Central memory CD8-positive, alpha-beta T cell (primary cell): ENCODE measurements at regions not wholly inside any gene's neighbourhood (a gene's known extent, or its start where the extent isn't known, plus 50 kb on each side); places are given as distances from the start of the nearest gene placed in this dataset.
"Not testable (repeated sequence)": the region's sequence is repeated elsewhere in the genome, so short reads cannot be mapped to it uniquely, and the experiment has no call there.

Source experiments
- ATAC-seq: fragments of 150-1000 bp; cut with Tn5 transposase; replicated peaks from 2 replicates; pipeline ENCODE4 v1.10.0; 2022; ENCODE audit warnings: mild to moderate bottlenecking, moderate FRiP score, moderate number of reproducible peaks; ENCODE audit not compliant: poor library complexity, severe bottlenecking; ENCODE audit errors: extremely low read depth
- DNase-seq, 2 donors: peaks; one replicate each; pipeline ENCODE4 v3.0.0; 2021; ENCODE audit warnings: low spot score in 2 of 2
- H3K27ac Mint-ChIP-seq: one replicate; pipeline ENCODE4 v1.8.0; 2022; ENCODE audit warnings: low read depth, mild to moderate bottlenecking, moderate library complexity, mixed read lengths
- H3K27me3 Mint-ChIP-seq: one replicate; pipeline ENCODE4 v1.8.0; 2022; ENCODE audit warnings: mixed read lengths
- H3K36me3 Mint-ChIP-seq: one replicate; pipeline ENCODE4 v1.8.0; 2022; ENCODE audit warnings: mild to moderate bottlenecking, moderate library complexity, mixed read lengths; ENCODE audit not compliant: insufficient read depth
- H3K4me1 Mint-ChIP-seq: one replicate; pipeline ENCODE4 v1.8.0; 2022; ENCODE audit warnings: mixed read lengths
- H3K4me3 Mint-ChIP-seq: one replicate; pipeline ENCODE4 v1.8.0; 2022; ENCODE audit warnings: mild to moderate bottlenecking, moderate library complexity, mixed read lengths
- H3K9me3 Mint-ChIP-seq: one replicate; pipeline ENCODE4 v1.8.0; 2022; ENCODE audit warnings: mixed read lengths

GRCh38 chr16:7887316-7887715 lies 554.7 kb downstream of the RBFOX1 start:
- peaks cover 2% of the 10 kb centered on the region for H3K36me3 Mint-ChIP-seq
- peaks cover 21% of the 10 kb centered on the region for H3K9me3 Mint-ChIP-seq

GRCh38 chr16:7871979-7872378 lies 539.3 kb downstream of the RBFOX1 start:
- DNase-seq: no peak
- Mint-ChIP-seq H3K27ac (no peak overlapping the region), H3K4me1 (no peaks in the 10 kb centered on the region), H3K27me3 (no peaks in the 10 kb centered on the region), H3K9me3 (peaks cover 15% of the 10 kb centered on the region), H3K36me3 (peaks cover 2% of the 10 kb centered on the region), H3K4me3 (no peak overlapping the region)
- no peak for ATAC-seq

More at GRCh38 chr16:7887316-7887715, 554.7 kb downstream of the RBFOX1 start:
- Mint-ChIP-seq H3K4me3 (no peak overlapping the region), H3K27ac (no peak overlapping the region), H3K27me3 (no peaks in the 10 kb centered on the region), H3K4me1 (no peaks in the 10 kb centered on the region)
- DNase-seq (no peak), ATAC-seq (no peak)

- Mint-ChIP-seq H3K27me3 (no peaks in the 10 kb centered on the region), H3K9me3 (peaks cover 13% of the 10 kb centered on the region), H3K27ac (no peak overlapping the region), H3K36me3 (peaks cover 2% of the 10 kb centered on the region), H3K4me3 (no peak overlapping the region), H3K4me1 (no peaks in the 10 kb centered on the region)
- no peak for DNase-seq
- no peak for ATAC-seq
Observed at GRCh38 chr16:7871371-7871770, 538.7 kb downstream of the RBFOX1 start.

GRCh38 chr16:7867831-7868230 lies 535.2 kb downstream of the RBFOX1 start:
- no peak overlapping the region for H3K4me3 Mint-ChIP-seq
- no peaks in the 10 kb centered on the region for H3K27me3 Mint-ChIP-seq
- ATAC-seq (no peak), DNase-seq (no peak)
- H3K4me1 Mint-ChIP-seq: no peaks in the 10 kb centered on the region
- peaks cover 2% of the 10 kb centered on the region for H3K36me3 Mint-ChIP-seq
- H3K27ac Mint-ChIP-seq: no peak overlapping the region
- H3K9me3 Mint-ChIP-seq: peaks cover 17% of the 10 kb centered on the region

- no peak overlapping the region for H3K4me3 Mint-ChIP-seq
- DNase-seq: no peak
- peaks cover 11% of the 10 kb centered on the region for H3K9me3 Mint-ChIP-seq
- no peak for ATAC-seq
- H3K36me3 Mint-ChIP-seq: peaks cover 2% of the 10 kb centered on the region
- no peaks in the 10 kb centered on the region for H3K27me3 Mint-ChIP-seq
- no peak overlapping the region for H3K27ac Mint-ChIP-seq
- H3K4me1 Mint-ChIP-seq: no peaks in the 10 kb centered on the region
Observed at GRCh38 chr16:7866144-7866543, 533.5 kb downstream of the RBFOX1 start.

GRCh38 chr16:7865393-7865792 lies 532.7 kb downstream of the RBFOX1 start:
- not testable (repeated sequence) for H3K27ac Mint-ChIP-seq

GRCh38 chr16:7861891-7862582 lies 529.4 kb downstream of the RBFOX1 start:
- Mint-ChIP-seq H3K27ac (no peak overlapping the region), H3K36me3 (no peaks in the 10 kb centered on the region), H3K27me3 (no peaks in the 10 kb centered on the region), H3K4me1 (no peaks in the 10 kb centered on the region), H3K4me3 (no peak overlapping the region), H3K9me3 (peaks cover 17% of the 10 kb centered on the region)
- no peak for DNase-seq
- no peak for ATAC-seq

More at GRCh38 chr16:7865393-7865792, 532.7 kb downstream of the RBFOX1 start:
- not testable (repeated sequence) for DNase-seq, H3K9me3 Mint-ChIP-seq, H3K27me3 Mint-ChIP-seq, H3K4me1 Mint-ChIP-seq, H3K4me3 Mint-ChIP-seq, ATAC-seq, H3K36me3 Mint-ChIP-seq

DNA sequence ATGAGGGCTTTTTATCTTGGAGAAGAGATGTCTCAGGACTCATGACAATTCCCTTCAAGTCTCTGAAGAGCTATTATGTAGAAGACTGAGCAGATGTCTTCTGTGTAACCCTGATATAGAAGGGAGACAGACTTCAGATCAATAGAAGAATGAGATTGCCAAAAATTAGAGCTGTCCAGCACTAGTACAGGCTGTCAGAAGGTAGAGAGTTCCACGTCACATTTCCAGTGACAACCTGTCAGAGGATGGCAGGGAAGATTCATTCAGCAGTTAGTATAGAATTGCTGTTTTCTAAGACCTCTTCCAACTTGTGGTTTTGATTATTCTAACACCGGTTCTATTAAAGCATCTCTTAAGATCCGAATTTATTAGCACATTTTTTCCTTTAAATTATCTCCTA lies 520.6 kb downstream of the RBFOX1 start:
- Mint-ChIP-seq H3K9me3 (peaks cover 32% of the 10 kb centered on the region), H3K4me3 (no peak overlapping the region), H3K4me1 (no peaks in the 10 kb centered on the region), H3K27ac (no peak overlapping the region), H3K36me3 (no peaks in the 10 kb centered on the region), H3K27me3 (no peaks in the 10 kb centered on the region)
- no peak for DNase-seq
- ATAC-seq: no peak

- Mint-ChIP-seq H3K9me3 (peaks cover 30% of the 10 kb centered on the region), H3K4me3 (no peak overlapping the region), H3K4me1 (no peaks in the 10 kb centered on the region), H3K27ac (no peak overlapping the region), H3K36me3 (no peaks in the 10 kb centered on the region), H3K27me3 (no peaks in the 10 kb centered on the region)
- no peak for DNase-seq
- ATAC-seq: no peak
Observed at GRCh38 chr16:7849841-7850240, 517.2 kb downstream of the RBFOX1 start.

DNA sequence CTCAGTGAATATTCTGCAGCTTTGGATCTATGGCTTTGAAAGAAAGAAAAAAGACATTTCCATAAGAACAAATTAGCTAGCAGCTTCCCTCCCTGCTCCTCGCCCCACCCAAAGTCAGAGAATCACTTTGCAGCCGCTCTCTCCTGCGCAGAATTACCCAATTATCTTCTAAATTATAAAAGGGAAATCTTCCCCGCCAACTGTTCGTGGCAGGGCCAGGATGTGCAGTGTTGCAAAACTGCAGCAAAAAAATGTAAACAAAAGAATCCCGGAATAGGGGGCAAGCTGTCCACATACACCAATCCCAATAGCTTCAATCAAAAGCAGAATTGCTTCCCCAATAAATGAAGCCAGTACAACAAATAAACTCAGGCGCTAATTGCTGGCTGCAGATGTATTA lies 510.6 kb downstream of the RBFOX1 start:
- H3K36me3 Mint-ChIP-seq: no peaks in the 10 kb centered on the region
- H3K27ac Mint-ChIP-seq: no peak overlapping the region
- H3K27me3 Mint-ChIP-seq: no peaks in the 10 kb centered on the region
- H3K4me3 Mint-ChIP-seq: no peak overlapping the region
- no peaks in the 10 kb centered on the region for H3K4me1 Mint-ChIP-seq
- DNase-seq (no peak), ATAC-seq (no peak)
- peaks cover 17% of the 10 kb centered on the region for H3K9me3 Mint-ChIP-seq

GRCh38 chr16:7839568-7839967 lies 506.9 kb downstream of the RBFOX1 start:
- ATAC-seq (no peak), DNase-seq (no peak)
- H3K4me1 Mint-ChIP-seq: no peaks in the 10 kb centered on the region
- no peak overlapping the region for H3K27ac Mint-ChIP-seq
- H3K27me3 Mint-ChIP-seq: no peaks in the 10 kb centered on the region
- H3K36me3 Mint-ChIP-seq: no peaks in the 10 kb centered on the region
- no peak overlapping the region for H3K4me3 Mint-ChIP-seq
- H3K9me3 Mint-ChIP-seq: peaks cover 19% of the 10 kb centered on the region

GRCh38 chr16:7834771-7835431 lies 502.3 kb downstream of the RBFOX1 start:
- ATAC-seq: no peak
- no peak overlapping the region for H3K4me3 Mint-ChIP-seq

DNA sequence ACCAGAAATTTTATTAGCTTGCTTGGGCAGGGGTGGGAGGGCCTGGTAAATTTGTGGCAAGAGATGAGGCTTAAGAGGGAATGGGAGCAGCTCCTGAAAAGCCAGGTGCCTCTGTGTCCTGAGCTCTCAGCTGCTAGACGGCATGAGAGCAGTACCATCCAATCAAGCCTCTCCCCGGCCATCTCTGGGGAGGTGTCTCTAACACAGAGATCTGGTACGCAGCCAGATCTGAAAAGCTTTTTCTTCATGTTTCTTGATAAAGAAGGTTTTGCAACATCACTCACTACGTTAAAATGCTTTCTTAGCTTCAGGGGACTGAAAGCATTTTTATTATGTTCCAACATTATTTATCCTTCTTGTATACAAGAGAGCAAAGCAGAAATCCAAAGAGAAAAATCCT lies 488.2 kb downstream of the RBFOX1 start:
- ATAC-seq (no peak), DNase-seq (no peak)
- Mint-ChIP-seq H3K4me1 (no peaks in the 10 kb centered on the region), H3K27ac (no peak overlapping the region), H3K4me3 (no peak overlapping the region), H3K27me3 (no peaks in the 10 kb centered on the region), H3K9me3 (peaks cover 7% of the 10 kb centered on the region), H3K36me3 (no peaks in the 10 kb centered on the region)

More at GRCh38 chr16:7834771-7835431, 502.3 kb downstream of the RBFOX1 start:
- H3K27me3 Mint-ChIP-seq: no peaks in the 10 kb centered on the region
- no peak for DNase-seq
- no peaks in the 10 kb centered on the region for H3K36me3 Mint-ChIP-seq
- H3K4me1 Mint-ChIP-seq: no peaks in the 10 kb centered on the region
- H3K9me3 Mint-ChIP-seq: peaks cover 13% of the 10 kb centered on the region
- no peak overlapping the region for H3K27ac Mint-ChIP-seq
